ENCODE measurements at regions not wholly inside any gene's neighbourhood (a gene's known extent, or its start where the extent isn't known, plus 50 kb on each side); places are given as distances from the start of the nearest gene placed in this dataset.
"Not testable (repeated sequence)": the region's sequence is repeated elsewhere in the genome, so short reads cannot be mapped to it uniquely, and the experiment has no call there.

GRCh38 chr22:25462474-25463346 is 101.8 kb upstream of the GRK3 start:
- DNase-seq: peak; percentile 42

GRCh38 chr22:25463347-25463628 is 101.2 kb upstream of the GRK3 start:
- DNase-seq: not testable (repeated sequence)

GRCh38 chr22:25464326-25464725 is 100.1 kb upstream of the GRK3 start:
- not testable (repeated sequence) for DNase-seq

GRCh38 chr22:25465949-25466348 is 98.5 kb upstream of the GRK3 start:
- DNase-seq: no peak

GRCh38 chr22:25472382-25472781 is 92.1 kb upstream of the GRK3 start:
- no peak for DNase-seq

- DNase-seq: peak; percentile 78
These were observed 89.0 kb upstream of the GRK3 start for GRCh38 chr22:25475257-25476022.

- DNase-seq: no peak
These were observed 87.1 kb upstream of the GRK3 start for GRCh38 chr22:25477358-25477757.

GRCh38 chr22:25478111-25478510 is 86.4 kb upstream of the GRK3 start:
- DNase-seq: no peak

- DNase-seq: no peak
These were observed 85.9 kb upstream of the GRK3 start for GRCh38 chr22:25478528-25478927.

- DNase-seq: not testable (repeated sequence)
These were observed 83.6 kb upstream of the GRK3 start for GRCh38 chr22:25480868-25481267.

GRCh38 chr22:25482091-25482760 is 82.2 kb upstream of the GRK3 start:
- DNase-seq: no peak

GRCh38 chr22:25482868-25483639 is 81.4 kb upstream of the GRK3 start:
- no peak for DNase-seq

- DNase-seq: no peak
These were observed 80.5 kb upstream of the GRK3 start for GRCh38 chr22:25483931-25484330.

- no peak for DNase-seq
These were observed 79.8 kb upstream of the GRK3 start for GRCh38 chr22:25484521-25485315.

GRCh38 chr22:25485626-25486545 is 78.6 kb upstream of the GRK3 start:
- no peak for DNase-seq

- no peak for DNase-seq
These were observed 77.0 kb upstream of the GRK3 start for GRCh38 chr22:25487508-25487907.

GRCh38 chr22:25488244-25489020 is 76.0 kb upstream of the GRK3 start:
- peak; percentile 88 for DNase-seq

GRCh38 chr22:25489947-25490346 is 74.5 kb upstream of the GRK3 start:
- DNase-seq: no peak

- no peak for DNase-seq
These were observed 73.6 kb upstream of the GRK3 start for GRCh38 chr22:25490896-25491295.

GRCh38 chr22:25492162-25492561 is 72.3 kb upstream of the GRK3 start:
- no peak for DNase-seq
